HepG2 (cell line): ENCODE measurements at regions not wholly inside any gene's neighbourhood (a gene's known extent, or its start where the extent isn't known, plus 50 kb on each side); places are given as distances from the start of the nearest gene placed in this dataset.

Experiments used
- ATAC-seq: fragments of 200-7000 bp; cut with Tn5 transposase; 3 replicates; pipeline ENCODE4 v1.9.1; 2020; ENCODE audit warnings: mild to moderate bottlenecking, moderate library complexity
- BruUV-seq: library from RNA; stranded (reverse); fragments of 400-500 nt; replicated peaks from 2 replicates; lab custom pipeline; 2021; lab: Mats Ljungman, UMichigan
- CTCF ChIA-PET: fragments of 300-600 bp; formaldehyde crosslinking; extraction: SDS; loops from one replicate; lab custom pipeline; 2021; ENCODE audit warnings: low total read pairs, inconsistent platforms, low intra/inter-chr PET ratio; lab: Yijun Ruan, JAX
- POLR2A ChIA-PET: fragments of 350-600 bp; sonication (Branson Sonifier 250); formaldehyde crosslinking; loops from one replicate; lab custom pipeline; 2020; ENCODE audit warnings: antibody characterized with exemption, inconsistent platforms; lab: Yijun Ruan, JAX
- DNase-seq: peaks from one replicate; pipeline ENCODE4 v3.0.0-alpha.2; 2015; ENCODE audit warnings: low spot score
- FAIRE-seq: peaks from 3 replicates; lab custom pipeline; 2011; peaks lifted over from hg19 to GRCh38; lab: Jason Lieb, UNC
- H2AFZ ChIP-seq: one replicate; pipeline ENCODE4 v1.6.1; 2011; ENCODE audit warnings: low read length, inconsistent platforms
- H3K27ac ChIP-seq: fragments of 300-600 bp; 3 replicates; pipeline ENCODE4 v1.8.0; 2011; ENCODE audit warnings: mixed run types, mild to moderate bottlenecking, mixed read lengths, low read length, inconsistent platforms; ENCODE audit not compliant: insufficient read depth; ENCODE audit errors: extremely low read length
- H3K27me3 ChIP-seq, 2 experiments: fragments of 200-600 bp in 1 of 2; 2 replicates in 1 of 2; 3 replicates in 1 of 2; pipeline versions ENCODE4 v1.6.0 to v1.8.0; 2011; ENCODE audit warnings: low read length in 2 of 2, mild to moderate bottlenecking in 2 of 2, moderate library complexity in 2 of 2, inconsistent platforms in 1 of 2; ENCODE audit not compliant: insufficient read depth in 2 of 2, control insufficient read depth in 1 of 2
- H3K36me3 ChIP-seq, 2 experiments: fragments of 200-600 bp in 1 of 2; replicated peaks in 1 of 2; 2 replicates in 1 of 2; 3 replicates in 1 of 2; pipeline versions ENCODE4 v1.5.1 to v1.8.0; 2011; ENCODE audit warnings: low read length in 2 of 2, inconsistent platforms in 1 of 2; ENCODE audit not compliant: insufficient read depth in 2 of 2, control insufficient read depth in 1 of 2
- H3K4me1 ChIP-seq: 2 replicates; pipeline ENCODE4 v1.5.1; 2012; ENCODE audit warnings: low read length, inconsistent platforms; ENCODE audit not compliant: insufficient read depth
- H3K4me2 ChIP-seq: 2 replicates; pipeline ENCODE4 v1.6.0; 2011; ENCODE audit warnings: low read depth, low read length, inconsistent platforms
- H3K4me3 ChIP-seq, 3 experiments: fragments of 200-600 bp in 1 of 3; sonication (generic), shearing (Covaris generic) in 1 of 3; replicated peaks in 1 of 3; 2 replicates each; pipeline ENCODE4 v1.5.1; 2011 to 2016; ENCODE audit warnings: low read length in 3 of 3, inconsistent platforms in 2 of 3, low read depth in 2 of 3, mild to moderate bottlenecking in 2 of 3, control low read depth in 1 of 3, mixed read lengths in 1 of 3; ENCODE audit not compliant: insufficient read depth in 1 of 3
- H3K79me2 ChIP-seq: one replicate; pipeline ENCODE4 v1.6.1; 2011; ENCODE audit warnings: low read length, inconsistent platforms; ENCODE audit not compliant: insufficient read depth
- H3K9ac ChIP-seq: 2 replicates; pipeline ENCODE4 v1.6.0; 2011; ENCODE audit warnings: mild to moderate bottlenecking, low read depth, low read length, inconsistent platforms; ENCODE audit not compliant: insufficient read depth
- H3K9me3 ChIP-seq: 2 replicates; pipeline ENCODE4 v1.5.1; 2012; ENCODE audit warnings: mild to moderate bottlenecking, low read length
- H4K20me1 ChIP-seq: 2 replicates; pipeline ENCODE4 v1.6.0; 2011; ENCODE audit warnings: inconsistent platforms, mild to moderate bottlenecking, low read length, moderate library complexity; ENCODE audit not compliant: insufficient read depth
- GTF2F1 ChIP-seq: fragments of 150-350 bp; IDR thresholded peaks from 2 replicates; pipeline ENCODE4 v1.6.1; 2014; ENCODE audit warnings: low read length
- MED13 ChIP-seq: sonication (generic); formaldehyde crosslinking; IDR thresholded peaks from 2 replicates; pipeline ENCODE4 v1.5.0; 2020; ENCODE audit warnings: missing genetic modification reagents
- NR2C2 ChIP-seq: sonication (generic); formaldehyde crosslinking; IDR thresholded peaks from 2 replicates; pipeline ENCODE4 v1.4.0; 2020; ENCODE audit warnings: missing genetic modification reagents, mild to moderate bottlenecking, moderate library complexity, borderline replicate concordance
- ZBTB42 ChIP-seq: sonication (generic); formaldehyde crosslinking; IDR thresholded peaks from 2 replicates; pipeline ENCODE4 v1.5.0; 2020; ENCODE audit warnings: mild to moderate bottlenecking, missing genetic modification reagents
- ZNF296 ChIP-seq: sonication (generic); formaldehyde crosslinking; conservative IDR thresholded peaks from 2 replicates; pipeline ENCODE4 v1.5.0; 2020; ENCODE audit warnings: mild to moderate bottlenecking, missing genetic modification reagents
- ZNF44 ChIP-seq: sonication (generic); formaldehyde crosslinking; IDR thresholded peaks from 2 replicates; pipeline ENCODE4 v1.5.1; 2020; ENCODE audit warnings: mild to moderate bottlenecking, missing genetic modification reagents
- ZNF713 ChIP-seq: sonication (generic); formaldehyde crosslinking; IDR thresholded peaks from 2 replicates; pipeline ENCODE4 v1.4.0; 2020; ENCODE audit warnings: mild to moderate bottlenecking, missing genetic modification reagents
- ZNF766 ChIP-seq: sonication (generic); formaldehyde crosslinking; IDR thresholded peaks from 2 replicates; pipeline ENCODE4 v1.5.0; 2020; ENCODE audit warnings: missing genetic modification reagents, borderline replicate concordance
- WGBS: methylation state at CpG from one replicate; pipeline ENCODE4 v1.1.6; 2017; ENCODE audit warnings: low lambda C conversion rate; 5-methylcytosine and 5-hydroxymethylcytosine counted together
- in situ Hi-C: cut with HindIII; loops from 2 replicates; pipeline ENCODE4 v1.10.0; 2017; ENCODE audit warnings: low pct_unique_long_range_greater_than_20kb; ENCODE audit not compliant: extremely low pct_ligation_motif_present
- intact Hi-C: fragments of 100-400 bp; cut with micrococcal nuclease; formaldehyde crosslinking; loops from one replicate; pipeline ENCODE4 v1.10.0; 2022; ENCODE audit not compliant: unreplicated experiment
- TF ChIP-seq, protein P1 (sequence below): IDR thresholded peaks from 2 replicates; pipeline ENCODE4 v1.6.1; 2016; ENCODE audit warnings: missing compliant biosample characterization, missing genetic modification reagents, borderline replicate concordance
- TF ChIP-seq, protein P2 (sequence below): sonication (generic); formaldehyde crosslinking; IDR thresholded peaks from 2 replicates; pipeline ENCODE4 v1.5.0; 2020; ENCODE audit warnings: mild to moderate bottlenecking, missing genetic modification reagents
- TF ChIP-seq, protein P3 (sequence below): sonication (generic); formaldehyde crosslinking; IDR thresholded peaks from 2 replicates; pipeline ENCODE4 v1.4.0; 2020; ENCODE audit warnings: mild to moderate bottlenecking, low read depth, missing genetic modification reagents
- TF ChIP-seq, protein P4 (sequence below): sonication (generic); formaldehyde crosslinking; IDR thresholded peaks from 2 replicates; pipeline ENCODE4 v1.4.0; 2020; ENCODE audit warnings: missing genetic modification reagents

DNA sequence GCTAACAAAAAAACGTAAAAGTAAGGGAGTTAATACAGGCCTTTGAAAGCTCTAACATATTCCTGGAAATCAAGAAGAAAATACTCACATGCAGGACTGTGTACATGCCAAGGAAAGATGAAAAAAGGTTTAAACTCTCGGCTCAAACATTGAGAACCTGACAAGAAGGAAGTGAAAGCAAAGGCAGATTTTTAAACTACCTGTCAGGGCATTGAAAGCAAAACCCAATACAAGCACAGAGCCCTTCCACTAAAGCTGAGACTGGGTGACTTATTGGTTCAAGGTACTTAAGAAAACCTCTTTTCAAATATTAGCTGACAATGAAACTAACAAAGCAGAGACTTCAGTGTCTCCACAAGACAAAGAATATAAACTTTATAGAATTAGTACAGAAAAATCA lies 313.0 kb upstream of the GRID2 start:
- Histone ChIP-seq H3K4me2 (no peak overlapping the region), H4K20me1 (no peaks in the 10 kb centered on the region), H3K27ac (no peak overlapping the region), H3K36me3 (no peaks in the 10 kb centered on the region), H3K4me3 (no peak overlapping the region), H3K27me3 (no peaks in the 10 kb centered on the region), H2AFZ (no peak overlapping the region), H3K79me2 (no peaks in the 10 kb centered on the region), H3K9ac (no peak overlapping the region), H3K9me3 (no peaks in the 10 kb centered on the region), H3K4me1 (no peaks in the 10 kb centered on the region)
- FAIRE-seq = no peak
- BruUV-seq = no TSS peak
- intact Hi-C loops (no loop called here), in situ Hi-C loops (no loop called here)
- ATAC-seq = no peak
- WGBS = 1% methylated on average over 2 of the region's 2 CpGs
- POLR2A ChIA-PET = no interaction called here
- TF ChIP-seq, protein P1, sequence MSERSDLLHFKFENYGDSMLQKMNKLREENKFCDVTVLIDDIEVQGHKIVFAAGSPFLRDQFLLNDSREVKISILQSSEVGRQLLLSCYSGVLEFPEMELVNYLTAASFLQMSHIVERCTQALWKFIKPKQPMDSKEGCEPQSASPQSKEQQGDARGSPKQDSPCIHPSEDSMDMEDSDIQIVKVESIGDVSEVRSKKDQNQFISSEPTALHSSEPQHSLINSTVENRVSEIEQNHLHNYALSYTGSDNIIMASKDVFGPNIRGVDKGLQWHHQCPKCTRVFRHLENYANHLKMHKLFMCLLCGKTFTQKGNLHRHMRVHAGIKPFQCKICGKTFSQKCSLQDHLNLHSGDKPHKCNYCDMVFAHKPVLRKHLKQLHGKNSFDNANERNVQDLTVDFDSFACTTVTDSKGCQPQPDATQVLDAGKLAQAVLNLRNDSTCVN (CRISPR knock-in tag) = no peak
- no peak for TF ChIP-seq NR2C2 (CRISPR knock-in tag)
- no peak for TF ChIP-seq MED13
- TF ChIP-seq ZNF296 = no peak
- no peak for TF ChIP-seq ZNF44 (CRISPR knock-in tag)
- TF ChIP-seq GTF2F1 = no peak
- TF ChIP-seq, protein P2, sequence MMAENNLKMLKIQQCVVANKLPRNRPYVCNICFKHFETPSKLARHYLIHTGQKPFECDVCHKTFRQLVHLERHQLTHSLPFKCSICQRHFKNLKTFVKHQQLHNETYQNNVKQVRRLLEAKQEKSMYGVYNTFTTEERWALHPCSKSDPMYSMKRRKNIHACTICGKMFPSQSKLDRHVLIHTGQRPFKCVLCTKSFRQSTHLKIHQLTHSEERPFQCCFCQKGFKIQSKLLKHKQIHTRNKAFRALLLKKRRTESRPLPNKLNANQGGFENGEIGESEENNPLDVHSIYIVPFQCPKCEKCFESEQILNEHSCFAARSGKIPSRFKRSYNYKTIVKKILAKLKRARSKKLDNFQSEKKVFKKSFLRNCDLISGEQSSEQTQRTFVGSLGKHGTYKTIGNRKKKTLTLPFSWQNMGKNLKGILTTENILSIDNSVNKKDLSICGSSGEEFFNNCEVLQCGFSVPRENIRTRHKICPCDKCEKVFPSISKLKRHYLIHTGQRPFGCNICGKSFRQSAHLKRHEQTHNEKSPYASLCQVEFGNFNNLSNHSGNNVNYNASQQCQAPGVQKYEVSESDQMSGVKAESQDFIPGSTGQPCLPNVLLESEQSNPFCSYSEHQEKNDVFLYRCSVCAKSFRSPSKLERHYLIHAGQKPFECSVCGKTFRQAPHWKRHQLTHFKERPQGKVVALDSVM (CRISPR knock-in tag) = no peak
- no peak for TF ChIP-seq ZNF766 (CRISPR knock-in tag)
- no peak for TF ChIP-seq ZNF713 (CRISPR knock-in tag)
- TF ChIP-seq, protein P3, sequence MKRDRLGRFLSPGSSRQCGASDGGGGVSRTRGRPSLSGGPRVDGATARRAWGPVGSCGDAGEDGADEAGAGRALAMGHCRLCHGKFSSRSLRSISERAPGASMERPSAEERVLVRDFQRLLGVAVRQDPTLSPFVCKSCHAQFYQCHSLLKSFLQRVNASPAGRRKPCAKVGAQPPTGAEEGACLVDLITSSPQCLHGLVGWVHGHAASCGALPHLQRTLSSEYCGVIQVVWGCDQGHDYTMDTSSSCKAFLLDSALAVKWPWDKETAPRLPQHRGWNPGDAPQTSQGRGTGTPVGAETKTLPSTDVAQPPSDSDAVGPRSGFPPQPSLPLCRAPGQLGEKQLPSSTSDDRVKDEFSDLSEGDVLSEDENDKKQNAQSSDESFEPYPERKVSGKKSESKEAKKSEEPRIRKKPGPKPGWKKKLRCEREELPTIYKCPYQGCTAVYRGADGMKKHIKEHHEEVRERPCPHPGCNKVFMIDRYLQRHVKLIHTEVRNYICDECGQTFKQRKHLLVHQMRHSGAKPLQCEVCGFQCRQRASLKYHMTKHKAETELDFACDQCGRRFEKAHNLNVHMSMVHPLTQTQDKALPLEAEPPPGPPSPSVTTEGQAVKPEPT (CRISPR knock-in tag) = no peak
- TF ChIP-seq ZBTB42 = no peak
- TF ChIP-seq, protein P4, sequence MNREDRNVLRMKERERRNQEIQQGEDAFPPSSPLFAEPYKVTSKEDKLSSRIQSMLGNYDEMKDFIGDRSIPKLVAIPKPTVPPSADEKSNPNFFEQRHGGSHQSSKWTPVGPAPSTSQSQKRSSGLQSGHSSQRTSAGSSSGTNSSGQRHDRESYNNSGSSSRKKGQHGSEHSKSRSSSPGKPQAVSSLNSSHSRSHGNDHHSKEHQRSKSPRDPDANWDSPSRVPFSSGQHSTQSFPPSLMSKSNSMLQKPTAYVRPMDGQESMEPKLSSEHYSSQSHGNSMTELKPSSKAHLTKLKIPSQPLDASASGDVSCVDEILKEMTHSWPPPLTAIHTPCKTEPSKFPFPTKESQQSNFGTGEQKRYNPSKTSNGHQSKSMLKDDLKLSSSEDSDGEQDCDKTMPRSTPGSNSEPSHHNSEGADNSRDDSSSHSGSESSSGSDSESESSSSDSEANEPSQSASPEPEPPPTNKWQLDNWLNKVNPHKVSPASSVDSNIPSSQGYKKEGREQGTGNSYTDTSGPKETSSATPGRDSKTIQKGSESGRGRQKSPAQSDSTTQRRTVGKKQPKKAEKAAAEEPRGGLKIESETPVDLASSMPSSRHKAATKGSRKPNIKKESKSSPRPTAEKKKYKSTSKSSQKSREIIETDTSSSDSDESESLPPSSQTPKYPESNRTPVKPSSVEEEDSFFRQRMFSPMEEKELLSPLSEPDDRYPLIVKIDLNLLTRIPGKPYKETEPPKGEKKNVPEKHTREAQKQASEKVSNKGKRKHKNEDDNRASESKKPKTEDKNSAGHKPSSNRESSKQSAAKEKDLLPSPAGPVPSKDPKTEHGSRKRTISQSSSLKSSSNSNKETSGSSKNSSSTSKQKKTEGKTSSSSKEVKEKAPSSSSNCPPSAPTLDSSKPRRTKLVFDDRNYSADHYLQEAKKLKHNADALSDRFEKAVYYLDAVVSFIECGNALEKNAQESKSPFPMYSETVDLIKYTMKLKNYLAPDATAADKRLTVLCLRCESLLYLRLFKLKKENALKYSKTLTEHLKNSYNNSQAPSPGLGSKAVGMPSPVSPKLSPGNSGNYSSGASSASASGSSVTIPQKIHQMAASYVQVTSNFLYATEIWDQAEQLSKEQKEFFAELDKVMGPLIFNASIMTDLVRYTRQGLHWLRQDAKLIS (CRISPR knock-in tag) = no peak
- CTCF ChIA-PET = no interaction called here
- no peak for DNase-seq
